H1 (cell line): ENCODE measurements at regions not wholly inside any gene's neighbourhood (a gene's known extent, or its start where the extent isn't known, plus 50 kb on each side); places are given as distances from the start of the nearest gene placed in this dataset.

Source experiments
- CTCF ChIA-PET: fragments of 300-600 bp; sonication (Branson Sonifier 250); formaldehyde crosslinking; loops from one replicate; lab custom pipeline; 2021; ENCODE audit not compliant: partially characterized antibody; lab: Charles Lee
- POLR2A ChIA-PET: fragments of 300-600 bp; sonication (Branson Sonifier 250); formaldehyde crosslinking; loops from one replicate; lab custom pipeline; 2021; ENCODE audit warnings: inconsistent platforms; ENCODE audit not compliant: partially characterized antibody; lab: Charles Lee
- DNase-seq, 2 experiments: peaks; one replicate each; pipeline versions ENCODE4 v3.0.0 to v3.0.0-alpha.2; 2010 to 2022; ENCODE audit warnings: low spot score in 2 of 2, low read depth in 1 of 2, mixed read lengths in 1 of 2
- FAIRE-seq: peaks from 2 replicates; lab custom pipeline; 2011; peaks lifted over from hg19 to GRCh38; lab: Jason Lieb, UNC
- H2AFZ ChIP-seq: 2 replicates; pipeline ENCODE4 v1.8.1; 2012; ENCODE audit warnings: low read length, inconsistent platforms
- H2AK5ac ChIP-seq: 2 replicates; pipeline ENCODE4 v1.6.1; 2013; ENCODE audit warnings: low read depth, low read length
- H2BK120ac ChIP-seq: replicated peaks from 2 replicates; pipeline ENCODE3; 2013; ENCODE audit warnings: low read depth, low read length, inconsistent platforms
- H2BK12ac ChIP-seq: 2 replicates; pipeline ENCODE4 v1.6.1; 2013; ENCODE audit warnings: low read depth, low read length
- H2BK15ac ChIP-seq: 2 replicates; pipeline ENCODE4 v1.6.1; 2013; ENCODE audit warnings: low read length
- H2BK20ac ChIP-seq: 2 replicates; pipeline ENCODE4 v1.6.1; 2013; ENCODE audit warnings: low read length
- H2BK5ac ChIP-seq: 2 replicates; pipeline ENCODE4 v1.6.1; 2013; ENCODE audit warnings: low read depth, low read length
- H3K14ac ChIP-seq: 2 replicates; pipeline ENCODE4 v1.6.1; 2013; ENCODE audit warnings: inconsistent platforms; ENCODE audit not compliant: insufficient read length
- H3K18ac ChIP-seq: 2 replicates; pipeline ENCODE4 v1.6.1; 2013; ENCODE audit warnings: low read length; ENCODE audit errors: extremely low read depth
- H3K23ac ChIP-seq: 2 replicates; pipeline ENCODE4 v1.6.1; 2013; ENCODE audit warnings: inconsistent platforms; ENCODE audit not compliant: insufficient read length
- H3K23me2 ChIP-seq: 2 replicates; pipeline ENCODE4 v1.6.1; 2013; ENCODE audit warnings: low read depth, low read length
- H3K27ac ChIP-seq: 2 replicates; pipeline ENCODE4 v1.6.1; 2011; ENCODE audit warnings: low read depth, low read length, inconsistent platforms
- H3K27me3 ChIP-seq, 4 experiments: replicated peaks in 1 of 4; 1 replicate in 1 of 4; 2 replicates in 3 of 4; pipeline versions ENCODE4 v1.6.1 to v1.8.1; 2011 to 2013; ENCODE audit warnings: low read length in 3 of 4, mild to moderate bottlenecking in 3 of 4, inconsistent platforms in 2 of 4, mixed read lengths in 2 of 4, moderate library complexity in 1 of 4; ENCODE audit not compliant: control insufficient read depth in 3 of 4, insufficient read depth in 3 of 4; ENCODE audit errors: extremely low read depth in 1 of 4
- H3K36me3 ChIP-seq, 4 experiments: 2 replicates each; pipeline versions ENCODE4 v1.6.1 to v1.8.1; 2011 to 2013; ENCODE audit warnings: mild to moderate bottlenecking in 4 of 4, low read length in 3 of 4, moderate library complexity in 2 of 4, control low read depth in 1 of 4, inconsistent platforms in 1 of 4; ENCODE audit not compliant: insufficient read depth in 4 of 4, control insufficient read depth in 2 of 4
- H3K4ac ChIP-seq: replicated peaks from 2 replicates; pipeline ENCODE3; 2013; ENCODE audit warnings: low read length, low read depth, mixed read lengths, inconsistent platforms; ENCODE audit not compliant: insufficient read length
- H3K4me1 ChIP-seq, 4 experiments: replicated peaks in 1 of 4; 1 replicate in 1 of 4; 2 replicates in 3 of 4; pipeline versions ENCODE4 v1.6.1 to v1.8.1; 2011 to 2013; ENCODE audit warnings: low read length in 3 of 4, inconsistent platforms in 2 of 4, mixed read lengths in 1 of 4; ENCODE audit not compliant: insufficient read depth in 4 of 4, control insufficient read depth in 3 of 4
- H3K4me2 ChIP-seq, 2 experiments: 2 replicates each; pipeline versions ENCODE4 v1.6.1 to v1.8.1; 2011 to 2013; ENCODE audit warnings: low read depth in 2 of 2, low read length in 2 of 2, control low read depth in 1 of 2, inconsistent platforms in 1 of 2, mild to moderate bottlenecking in 1 of 2; ENCODE audit not compliant: insufficient read depth in 1 of 2
- H3K4me3 ChIP-seq, 4 experiments: fragments of 200-600, 300-600 bp in 1 of 4; sonication (generic), shearing (Covaris generic), sonication (Bioruptor Twin) in 1 of 4; 2 replicates each; pipeline versions ENCODE4 v1.5.1 to v1.8.1; 2011 to 2016; ENCODE audit warnings: low read length in 4 of 4, low read depth in 3 of 4, control low read depth in 2 of 4, inconsistent platforms in 2 of 4, mild to moderate bottlenecking in 2 of 4, mixed read lengths in 1 of 4, moderate library complexity in 1 of 4; ENCODE audit not compliant: insufficient read depth in 2 of 4; ENCODE audit errors: extremely low read depth in 1 of 4
- H3K56ac ChIP-seq: replicated peaks from 2 replicates; pipeline ENCODE3; 2013; ENCODE audit warnings: low read depth, mild to moderate bottlenecking, mixed read lengths, low read length, inconsistent platforms; ENCODE audit not compliant: insufficient read length
- H3K79me1 ChIP-seq: 2 replicates; pipeline ENCODE4 v1.6.1; 2013; ENCODE audit warnings: low read depth, low read length, control low read depth
- H3K79me2 ChIP-seq, 2 experiments: 2 replicates each; pipeline versions ENCODE4 v1.6.1 to v1.8.1; 2012 to 2013; ENCODE audit warnings: low read length in 2 of 2, mild to moderate bottlenecking in 2 of 2, inconsistent platforms in 1 of 2; ENCODE audit not compliant: insufficient read depth in 2 of 2, control insufficient read depth in 1 of 2
- H3K9ac ChIP-seq, 4 experiments: replicated peaks in 1 of 4; 1 replicate in 1 of 4; 2 replicates in 3 of 4; pipeline versions ENCODE4 v1.6.1 to v1.8.1; 2011 to 2013; ENCODE audit warnings: low read depth in 3 of 4, low read length in 3 of 4, control low read depth in 2 of 4, mild to moderate bottlenecking in 2 of 4, moderate library complexity in 2 of 4, inconsistent platforms in 1 of 4; ENCODE audit errors: extremely low read depth in 1 of 4
- H3K9me3 ChIP-seq, 2 experiments: 2 replicates each; pipeline versions ENCODE4 v1.6.1 to v1.8.1; 2012 to 2013; ENCODE audit warnings: mild to moderate bottlenecking in 2 of 2, moderate library complexity in 2 of 2, control low read depth in 1 of 2, inconsistent platforms in 1 of 2, low read depth in 1 of 2, low read length in 1 of 2, mixed read lengths in 1 of 2; ENCODE audit not compliant: insufficient read depth in 2 of 2
- H4K20me1 ChIP-seq, 2 experiments: replicated peaks in 1 of 2; 2 replicates each; pipeline versions ENCODE3 to v1.8.1; 2011 to 2013; ENCODE audit warnings: inconsistent platforms in 2 of 2, low read length in 2 of 2, mild to moderate bottlenecking in 1 of 2; ENCODE audit not compliant: insufficient read depth in 2 of 2, control insufficient read depth in 1 of 2
- H4K5ac ChIP-seq: 2 replicates; pipeline ENCODE4 v1.6.1; 2013; ENCODE audit warnings: low read length, low read depth, mixed read lengths, inconsistent platforms; ENCODE audit not compliant: insufficient read length
- H4K8ac ChIP-seq: 2 replicates; pipeline ENCODE4 v1.8.0; 2013; ENCODE audit warnings: mild to moderate bottlenecking, moderate library complexity, low read length, inconsistent platforms; ENCODE audit not compliant: insufficient read depth; ENCODE audit errors: extremely low read depth
- H4K91ac ChIP-seq: replicated peaks from 2 replicates; pipeline ENCODE3; 2013; ENCODE audit warnings: low read length, mixed read lengths, inconsistent platforms; ENCODE audit not compliant: insufficient read length
- CBX8 ChIP-seq: fragments of 300-800, 300-1000 bp; sonication (generic); IDR thresholded peaks from 2 replicates; pipeline ENCODE4 v1.7.1; 2016; ENCODE audit warnings: low read depth, low read length, borderline replicate concordance
- CHD2 ChIP-seq: IDR thresholded peaks from 2 replicates; pipeline ENCODE4 v1.6.1; 2012; ENCODE audit warnings: low read length, improper control_type of control experiment
- FOSL1 ChIP-seq: IDR thresholded peaks from 2 replicates; pipeline ENCODE4 v1.6.1; 2011; ENCODE audit warnings: mild to moderate bottlenecking, low read depth, low read length, moderate library complexity; ENCODE audit not compliant: insufficient read depth
- JUN ChIP-seq: IDR thresholded peaks from 2 replicates; pipeline ENCODE4 v1.6.1; 2011; ENCODE audit warnings: low read depth, mild to moderate bottlenecking, improper control_type of control experiment, low read length
- NANOG ChIP-seq: IDR thresholded peaks from 2 replicates; pipeline ENCODE4 v1.6.1; 2011; ENCODE audit warnings: low read length, low read depth, mild to moderate bottlenecking, inconsistent platforms; ENCODE audit not compliant: insufficient read depth, poor library complexity, severe bottlenecking
- NRF1 ChIP-seq: IDR thresholded peaks from 2 replicates; pipeline ENCODE4 v1.6.1; 2011; ENCODE audit warnings: mild to moderate bottlenecking, low read depth, low read length, improper control_type of control experiment
- POLR2AphosphoS5 ChIP-seq: IDR thresholded peaks from 2 replicates; pipeline ENCODE4 v1.6.1; 2011; ENCODE audit warnings: low read depth, low read length
- POU5F1 ChIP-seq: IDR thresholded peaks from 2 replicates; pipeline ENCODE4 v1.6.1; 2011; ENCODE audit warnings: low read depth, mild to moderate bottlenecking, low read length, moderate library complexity
- RBBP5 ChIP-seq: IDR thresholded peaks from 2 replicates; pipeline ENCODE4 v1.7.1; 2012; ENCODE audit warnings: low read depth, mild to moderate bottlenecking, inconsistent platforms, low read length, moderate library complexity, borderline replicate concordance
- SAP30 ChIP-seq: fragments of 300-600 bp; sonication (generic); IDR thresholded peaks from 2 replicates; pipeline ENCODE4 v1.7.1; 2012; ENCODE audit warnings: low read length, moderate library complexity, mild to moderate bottlenecking, inconsistent platforms; ENCODE audit not compliant: insufficient read depth, insufficient replicate concordance
- WGBS, 2 experiments: shearing (Covaris generic) in 1 of 2; methylation state at CpG; one replicate each; pipeline versions ENCODE4 v1.1.6 to v1.1.7; 2013 to 2015; ENCODE audit warnings: low lambda C conversion rate in 2 of 2, mixed read lengths in 2 of 2, inconsistent platforms in 1 of 2, low coverage in 1 of 2, missing lambda C conversion rate in 1 of 2; ENCODE audit not compliant: insufficient replicate concordance in 2 of 2, insufficient coverage in 1 of 2, insufficient read length in 1 of 2; ENCODE audit errors: extremely low coverage in 1 of 2, missing lambda C conversion rate in 1 of 2; 5-methylcytosine and 5-hydroxymethylcytosine counted together

DNA sequence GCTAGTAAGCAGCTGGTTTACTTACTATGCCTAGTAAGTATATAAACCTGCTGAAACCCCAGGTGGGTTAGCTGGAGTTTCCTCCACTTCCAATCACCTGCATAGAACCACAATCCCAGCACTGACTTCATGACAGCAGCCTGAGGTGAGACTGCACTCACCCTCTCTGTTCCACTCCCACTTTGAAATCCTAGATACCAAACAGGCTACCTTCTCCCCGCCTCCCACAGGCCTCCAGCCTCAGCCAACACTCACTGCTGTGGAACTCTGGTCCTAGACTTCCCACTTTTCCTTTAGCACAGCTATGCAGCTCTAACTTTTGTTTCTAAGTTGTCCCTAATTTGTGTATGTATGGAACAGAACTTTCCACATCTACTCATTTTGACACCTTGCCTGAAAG, 149.7 kb upstream of the ARID1B start:
- Histone ChIP-seq H3K14ac (no peak overlapping the region), H2BK20ac (no peak overlapping the region), H2BK5ac (no peak overlapping the region), H2AK5ac (no peak overlapping the region), H4K5ac (no peak overlapping the region), H3K18ac (no peak overlapping the region), H3K23ac (no peak overlapping the region), H4K20me1 (no peaks in the 10 kb centered on the region), H3K23me2 (no peaks in the 10 kb centered on the region), H3K4me3 (no peak overlapping the region), H2AFZ (peak overlapping the region; percentile 89), H3K4me2 (no peak overlapping the region), H2BK15ac (no peak overlapping the region), H4K91ac (no peak overlapping the region), H2BK120ac (no peak overlapping the region), H3K27me3 (no peaks in the 10 kb centered on the region), H3K79me1 (no peaks in the 10 kb centered on the region), H3K79me2 (no peaks in the 10 kb centered on the region), H3K36me3 (no peaks in the 10 kb centered on the region), H3K56ac (no peak overlapping the region), H3K27ac (no peak overlapping the region), H3K9me3 (no peaks in the 10 kb centered on the region), H3K4me1 (no peaks in the 10 kb centered on the region; a peak in 1 of 7 replicates), H4K8ac (no peak overlapping the region), H2BK12ac (no peak overlapping the region), H3K9ac (no peak overlapping the region), H3K4ac (no peak overlapping the region)
- DNase-seq (no peak), FAIRE-seq (no peak)
- CTCF ChIA-PET: interaction anchor here (0.7 to 1.1 kb wide), 2 partner anchors 31 to 36 kb away, joined by 3 to 6 read pairs; no protein-coding TSS in a partner anchor
- POLR2A ChIA-PET: no interaction called here
- TF ChIP-seq NRF1 (no peak), JUN (no peak), POU5F1 (no peak), POLR2AphosphoS5 (no peak), NANOG (no peak), RBBP5 (no peak), CHD2 (no peak), FOSL1 (no peak), CBX8 (no peak), SAP30 (no peak)
- WGBS, 2 experiments: 100% methylated on average over 1 of the region's 1 CpG; no CpG with 5 or more reads in 1 of the 2 experiments
